ENCODE measurements at regions not wholly inside any gene's neighbourhood (a gene's known extent, or its start where the extent isn't known, plus 50 kb on each side); places are given as distances from the start of the nearest gene placed in this dataset.

- H3K4me3 ChIP-seq (ENCODE audit: low read length): no peak overlapping the region
- WGBS (ENCODE audit: insufficient coverage, insufficient read length): no CpG with 5 or more reads among the region's 8 CpGs
- H3K9me3 ChIP-seq (ENCODE audit: control insufficient read depth, insufficient read depth, low read length): no peaks in the 10 kb centered on the region
- no peaks in the 10 kb centered on the region for H3K36me3 ChIP-seq (ENCODE audit: control insufficient read depth, insufficient read depth, low read length)
- DNase-seq (ENCODE audit: low read depth, low spot score): no peak
- no peaks in the 10 kb centered on the region for H3K27me3 ChIP-seq (ENCODE audit: control insufficient read depth, insufficient read depth, low read length)
- no peak overlapping the region for H3K27ac ChIP-seq (ENCODE audit: low read length)
- H3K4me1 ChIP-seq (ENCODE audit: control insufficient read depth, insufficient read depth, low read length): no peaks in the 10 kb centered on the region
Measured at GRCh38 chr10:9613338-9614075, 1404.2 kb upstream of the CELF2 start.

- no peaks in the 10 kb centered on the region for H3K36me3 ChIP-seq (ENCODE audit: control insufficient read depth, insufficient read depth, low read length)
- no CpG with 5 or more reads among the region's 3 CpGs for WGBS (ENCODE audit: insufficient coverage, insufficient read length)
- no peaks in the 10 kb centered on the region for H3K27me3 ChIP-seq (ENCODE audit: control insufficient read depth, insufficient read depth, low read length)
- no peak for DNase-seq (ENCODE audit: low read depth, low spot score)
- no peak overlapping the region for H3K27ac ChIP-seq (ENCODE audit: low read length)
- H3K4me3 ChIP-seq (ENCODE audit: low read length): no peak overlapping the region
- H3K4me1 ChIP-seq (ENCODE audit: control insufficient read depth, insufficient read depth, low read length): no peaks in the 10 kb centered on the region
- no peaks in the 10 kb centered on the region for H3K9me3 ChIP-seq (ENCODE audit: control insufficient read depth, insufficient read depth, low read length)
Measured at GRCh38 chr10:9615189-9615588, 1402.5 kb upstream of the CELF2 start.

- Histone ChIP-seq H3K4me3 (ENCODE audit: low read length) (no peak overlapping the region), H3K36me3 (ENCODE audit: control insufficient read depth, insufficient read depth, low read length) (no peaks in the 10 kb centered on the region), H3K27me3 (ENCODE audit: control insufficient read depth, insufficient read depth, low read length) (no peaks in the 10 kb centered on the region), H3K9me3 (ENCODE audit: control insufficient read depth, insufficient read depth, low read length) (no peaks in the 10 kb centered on the region), H3K4me1 (ENCODE audit: control insufficient read depth, insufficient read depth, low read length) (no peaks in the 10 kb centered on the region), H3K27ac (ENCODE audit: low read length) (no peak overlapping the region)
- no CpG with 5 or more reads among the region's 6 CpGs for WGBS (ENCODE audit: insufficient coverage, insufficient read length)
- DNase-seq (ENCODE audit: low read depth, low spot score): no peak
Measured at GRCh38 chr10:9621216-9621615, 1396.5 kb upstream of the CELF2 start.

GRCh38 chr10:9625304-9625703, 1392.4 kb upstream of the CELF2 start:
- DNase-seq (ENCODE audit: low read depth, low spot score): no peak
- H3K4me3 ChIP-seq (ENCODE audit: low read length): no peak overlapping the region
- no peaks in the 10 kb centered on the region for H3K27me3 ChIP-seq (ENCODE audit: control insufficient read depth, insufficient read depth, low read length)
- H3K36me3 ChIP-seq (ENCODE audit: control insufficient read depth, insufficient read depth, low read length): no peaks in the 10 kb centered on the region
- no peaks in the 10 kb centered on the region for H3K4me1 ChIP-seq (ENCODE audit: control insufficient read depth, insufficient read depth, low read length)
- H3K9me3 ChIP-seq (ENCODE audit: control insufficient read depth, insufficient read depth, low read length): no peaks in the 10 kb centered on the region
- no peak overlapping the region for H3K27ac ChIP-seq (ENCODE audit: low read length)

- H3K27me3 ChIP-seq (ENCODE audit: control insufficient read depth, insufficient read depth, low read length): no peaks in the 10 kb centered on the region
- H3K9me3 ChIP-seq (ENCODE audit: control insufficient read depth, insufficient read depth, low read length): no peaks in the 10 kb centered on the region
- H3K4me3 ChIP-seq (ENCODE audit: low read length): no peak overlapping the region
- DNase-seq (ENCODE audit: low read depth, low spot score): no peak
- no peaks in the 10 kb centered on the region for H3K36me3 ChIP-seq (ENCODE audit: control insufficient read depth, insufficient read depth, low read length)
- no peak overlapping the region for H3K27ac ChIP-seq (ENCODE audit: low read length)
- H3K4me1 ChIP-seq (ENCODE audit: control insufficient read depth, insufficient read depth, low read length): no peaks in the 10 kb centered on the region
- no CpG with 5 or more reads among the region's 3 CpGs for WGBS (ENCODE audit: insufficient coverage, insufficient read length)
Measured at GRCh38 chr10:9634466-9634865, 1383.2 kb upstream of the CELF2 start.

- Histone ChIP-seq H3K4me3 (ENCODE audit: low read length) (no peak overlapping the region), H3K27ac (ENCODE audit: low read length) (no peak overlapping the region), H3K36me3 (ENCODE audit: control insufficient read depth, insufficient read depth, low read length) (no peaks in the 10 kb centered on the region), H3K27me3 (ENCODE audit: control insufficient read depth, insufficient read depth, low read length) (no peaks in the 10 kb centered on the region), H3K9me3 (ENCODE audit: control insufficient read depth, insufficient read depth, low read length) (no peaks in the 10 kb centered on the region), H3K4me1 (ENCODE audit: control insufficient read depth, insufficient read depth, low read length) (no peaks in the 10 kb centered on the region)
- no peak for DNase-seq (ENCODE audit: low read depth, low spot score)
- WGBS (ENCODE audit: insufficient coverage, insufficient read length): no CpG with 5 or more reads among the region's 2 CpGs
Measured at GRCh38 chr10:9635691-9636090, 1382.0 kb upstream of the CELF2 start.

- no peak overlapping the region for H3K27ac ChIP-seq (ENCODE audit: low read length)
- no peaks in the 10 kb centered on the region for H3K36me3 ChIP-seq (ENCODE audit: control insufficient read depth, insufficient read depth, low read length)
- H3K4me3 ChIP-seq (ENCODE audit: low read length): no peak overlapping the region
- H3K4me1 ChIP-seq (ENCODE audit: control insufficient read depth, insufficient read depth, low read length): no peaks in the 10 kb centered on the region
- no peak for DNase-seq (ENCODE audit: low read depth, low spot score)
- H3K27me3 ChIP-seq (ENCODE audit: control insufficient read depth, insufficient read depth, low read length): no peaks in the 10 kb centered on the region
- H3K9me3 ChIP-seq (ENCODE audit: control insufficient read depth, insufficient read depth, low read length): no peaks in the 10 kb centered on the region
- WGBS (ENCODE audit: insufficient coverage, insufficient read length): no CpG with 5 or more reads among the region's 2 CpGs
Measured at GRCh38 chr10:9636216-9636615, 1381.5 kb upstream of the CELF2 start.

- H3K4me3 ChIP-seq (ENCODE audit: low read length): no peak overlapping the region
- no peak for DNase-seq (ENCODE audit: low read depth, low spot score)
- H3K9me3 ChIP-seq (ENCODE audit: control insufficient read depth, insufficient read depth, low read length): no peaks in the 10 kb centered on the region
- no CpG with 5 or more reads among the region's 1 CpG for WGBS (ENCODE audit: insufficient coverage, insufficient read length)
- no peaks in the 10 kb centered on the region for H3K4me1 ChIP-seq (ENCODE audit: control insufficient read depth, insufficient read depth, low read length)
- H3K36me3 ChIP-seq (ENCODE audit: control insufficient read depth, insufficient read depth, low read length): no peaks in the 10 kb centered on the region
- no peaks in the 10 kb centered on the region for H3K27me3 ChIP-seq (ENCODE audit: control insufficient read depth, insufficient read depth, low read length)
- H3K27ac ChIP-seq (ENCODE audit: low read length): no peak overlapping the region
Measured at GRCh38 chr10:9643782-9644181, 1373.9 kb upstream of the CELF2 start.

GRCh38 chr10:9645404-9645803, 1372.3 kb upstream of the CELF2 start:
- Histone ChIP-seq H3K36me3 (ENCODE audit: control insufficient read depth, insufficient read depth, low read length) (no peaks in the 10 kb centered on the region), H3K4me1 (ENCODE audit: control insufficient read depth, insufficient read depth, low read length) (no peaks in the 10 kb centered on the region), H3K27ac (ENCODE audit: low read length) (no peak overlapping the region), H3K9me3 (ENCODE audit: control insufficient read depth, insufficient read depth, low read length) (no peaks in the 10 kb centered on the region), H3K27me3 (ENCODE audit: control insufficient read depth, insufficient read depth, low read length) (no peaks in the 10 kb centered on the region), H3K4me3 (ENCODE audit: low read length) (no peak overlapping the region)
- WGBS (ENCODE audit: insufficient coverage, insufficient read length): no CpG with 5 or more reads among the region's 3 CpGs
- DNase-seq (ENCODE audit: low read depth, low spot score): no peak

- no peaks in the 10 kb centered on the region for H3K36me3 ChIP-seq (ENCODE audit: control insufficient read depth, insufficient read depth, low read length)
- no peak for DNase-seq (ENCODE audit: low read depth, low spot score)
- H3K4me3 ChIP-seq (ENCODE audit: low read length): no peak overlapping the region
- no peaks in the 10 kb centered on the region for H3K27me3 ChIP-seq (ENCODE audit: control insufficient read depth, insufficient read depth, low read length)
- no peak overlapping the region for H3K27ac ChIP-seq (ENCODE audit: low read length)
- WGBS (ENCODE audit: insufficient coverage, insufficient read length): no CpG with 5 or more reads among the region's 2 CpGs
- no peaks in the 10 kb centered on the region for H3K9me3 ChIP-seq (ENCODE audit: control insufficient read depth, insufficient read depth, low read length)
- no peaks in the 10 kb centered on the region for H3K4me1 ChIP-seq (ENCODE audit: control insufficient read depth, insufficient read depth, low read length)
Measured at GRCh38 chr10:9645928-9646600, 1371.6 kb upstream of the CELF2 start.

- WGBS (ENCODE audit: insufficient coverage, insufficient read length): no CpG with 5 or more reads among the region's 3 CpGs
- H3K36me3 ChIP-seq (ENCODE audit: control insufficient read depth, insufficient read depth, low read length): no peaks in the 10 kb centered on the region
- no peak for DNase-seq (ENCODE audit: low read depth, low spot score)
- no peaks in the 10 kb centered on the region for H3K9me3 ChIP-seq (ENCODE audit: control insufficient read depth, insufficient read depth, low read length)
- H3K4me1 ChIP-seq (ENCODE audit: control insufficient read depth, insufficient read depth, low read length): no peaks in the 10 kb centered on the region
- H3K27ac ChIP-seq (ENCODE audit: low read length): no peak overlapping the region
- H3K27me3 ChIP-seq (ENCODE audit: control insufficient read depth, insufficient read depth, low read length): no peaks in the 10 kb centered on the region
- no peak overlapping the region for H3K4me3 ChIP-seq (ENCODE audit: low read length)
Measured at GRCh38 chr10:9654261-9654660, 1363.4 kb upstream of the CELF2 start.

Measured in iPS DF 6.9 (cell line).